Astrocyte (in vitro differentiated cells and primary cell): ENCODE measurements at regions not wholly inside any gene's neighbourhood (a gene's known extent, or its start where the extent isn't known, plus 50 kb on each side); places are given as distances from the start of the nearest gene placed in this dataset.

Source experiments
- EZH2 ChIP-seq: IDR thresholded peaks from 2 replicates; pipeline ENCODE4 v1.6.1; 2012; ENCODE audit warnings: mild to moderate bottlenecking, low read length, inconsistent platforms; ENCODE audit not compliant: insufficient read depth
- TF ChIP-seq, protein P1 (sequence below): IDR thresholded peaks from 2 replicates; pipeline ENCODE4 v1.5.1; 2011; ENCODE audit warnings: low read depth, mild to moderate bottlenecking, inconsistent platforms, low read length, moderate library complexity; ENCODE audit not compliant: insufficient read depth

DNA sequence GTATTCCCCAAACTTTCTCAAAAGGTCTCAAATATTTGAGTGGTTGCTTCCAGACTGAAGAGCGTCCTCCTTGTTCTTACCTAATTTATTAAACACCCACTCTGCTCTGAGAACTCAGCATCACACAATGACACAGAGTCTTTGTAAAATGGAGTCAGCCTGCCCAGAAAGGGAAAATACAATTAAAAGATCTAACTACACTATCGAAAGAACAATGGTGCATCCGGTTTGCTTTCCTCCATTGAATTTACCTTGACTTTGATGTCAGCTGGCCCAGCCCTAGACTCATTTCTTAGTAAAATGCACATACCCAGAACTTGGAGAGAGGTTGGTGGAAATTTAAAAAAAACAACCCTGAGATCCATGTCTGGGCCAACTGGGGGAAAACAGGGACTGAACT is 120.7 kb upstream of the SERP2 start:
- TF ChIP-seq, protein P1, sequence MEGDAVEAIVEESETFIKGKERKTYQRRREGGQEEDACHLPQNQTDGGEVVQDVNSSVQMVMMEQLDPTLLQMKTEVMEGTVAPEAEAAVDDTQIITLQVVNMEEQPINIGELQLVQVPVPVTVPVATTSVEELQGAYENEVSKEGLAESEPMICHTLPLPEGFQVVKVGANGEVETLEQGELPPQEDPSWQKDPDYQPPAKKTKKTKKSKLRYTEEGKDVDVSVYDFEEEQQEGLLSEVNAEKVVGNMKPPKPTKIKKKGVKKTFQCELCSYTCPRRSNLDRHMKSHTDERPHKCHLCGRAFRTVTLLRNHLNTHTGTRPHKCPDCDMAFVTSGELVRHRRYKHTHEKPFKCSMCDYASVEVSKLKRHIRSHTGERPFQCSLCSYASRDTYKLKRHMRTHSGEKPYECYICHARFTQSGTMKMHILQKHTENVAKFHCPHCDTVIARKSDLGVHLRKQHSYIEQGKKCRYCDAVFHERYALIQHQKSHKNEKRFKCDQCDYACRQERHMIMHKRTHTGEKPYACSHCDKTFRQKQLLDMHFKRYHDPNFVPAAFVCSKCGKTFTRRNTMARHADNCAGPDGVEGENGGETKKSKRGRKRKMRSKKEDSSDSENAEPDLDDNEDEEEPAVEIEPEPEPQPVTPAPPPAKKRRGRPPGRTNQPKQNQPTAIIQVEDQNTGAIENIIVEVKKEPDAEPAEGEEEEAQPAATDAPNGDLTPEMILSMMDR = no peak
- no peak for TF ChIP-seq EZH2
